Thyroid gland (tissue), 4 donors: ENCODE measurements at regions not wholly inside any gene's neighbourhood (a gene's known extent, or its start where the extent isn't known, plus 50 kb on each side); places are given as distances from the start of the nearest gene placed in this dataset.

Source experiments
- DNase-seq, 2 donors: peaks; one replicate each; pipeline ENCODE4 v3.0.0-alpha.2; 2019
- H3K27ac ChIP-seq, 3 donors: fragments of 200-600 bp; sonication (generic); 1 replicate in 2 of 3; 2 replicates in 1 of 3; pipeline ENCODE4 v1.5.1; 2016 to 2019; ENCODE audit warnings: mild to moderate bottlenecking in 1 of 3, moderate library complexity in 1 of 3
- H3K27me3 ChIP-seq: fragments of 200-600 bp; sonication (generic); one replicate; pipeline ENCODE4 v1.5.1; 2019
- H3K36me3 ChIP-seq, 2 donors: fragments of 200-600 bp; sonication (generic); one replicate each; pipeline ENCODE4 v1.5.1; 2016 to 2019
- H3K4me1 ChIP-seq, 2 donors: fragments of 200-600 bp; sonication (generic); one replicate each; pipeline ENCODE4 v1.5.1; 2017 to 2019
- H3K4me3 ChIP-seq, 3 donors: fragments of 200-600 bp; sonication (generic); replicated peaks in 1 of 3; 1 replicate in 2 of 3; 2 replicates in 1 of 3; pipeline ENCODE4 v1.5.1; 2016; ENCODE audit warnings: mild to moderate bottlenecking in 1 of 3
- H3K9me3 ChIP-seq: fragments of 200-600 bp; sonication (generic); one replicate; pipeline ENCODE4 v1.5.1; 2017
- POLR2A ChIP-seq, 2 donors: fragments of 450-650 bp; IDR thresholded peaks; one replicate each; pipeline ENCODE4 v1.6.1; 2017; ENCODE audit warnings: antibody characterized with exemption in 2 of 2, mild to moderate bottlenecking in 2 of 2, moderate library complexity in 1 of 2
- WGBS, 2 donors: methylation state at CpG; one replicate each; pipeline ENCODE4 v1.1.5; 2017; 5-methylcytosine and 5-hydroxymethylcytosine counted together
- intact Hi-C: fragments of 100-400 bp; cut with DNase I; formaldehyde crosslinking; loops from one replicate; pipeline ENCODE4 v1.15.1; 2023
- TF ChIP-seq, protein P1 (sequence below), 6 experiments: fragments of 200-600 bp in 3 of 6; fragments of 450-650 bp in 3 of 6; sonication (generic) in 3 of 6; IDR thresholded peaks; one replicate each; pipeline ENCODE4 v1.5.1; 2016 to 2019; ENCODE audit warnings: antibody characterized with exemption in 6 of 6, mild to moderate bottlenecking in 2 of 6, inconsistent platforms in 1 of 6, moderate library complexity in 1 of 6

GRCh38 chr15:87563869-87564268, 692.7 kb downstream of the NTRK3 start:
- H3K9me3 ChIP-seq: no peaks in the 10 kb centered on the region
- WGBS, 2 donors: 81 to 83% methylated on average over 2 of the region's 2 CpGs
- H3K27ac ChIP-seq: no peak overlapping the region
- DNase-seq: no peak
- no peaks in the 10 kb centered on the region for H3K36me3 ChIP-seq
- H3K4me1 ChIP-seq: no peaks in the 10 kb centered on the region
- H3K27me3 ChIP-seq: no peaks in the 10 kb centered on the region
- intact Hi-C loops: no loop called here
- TF ChIP-seq, protein P1, sequence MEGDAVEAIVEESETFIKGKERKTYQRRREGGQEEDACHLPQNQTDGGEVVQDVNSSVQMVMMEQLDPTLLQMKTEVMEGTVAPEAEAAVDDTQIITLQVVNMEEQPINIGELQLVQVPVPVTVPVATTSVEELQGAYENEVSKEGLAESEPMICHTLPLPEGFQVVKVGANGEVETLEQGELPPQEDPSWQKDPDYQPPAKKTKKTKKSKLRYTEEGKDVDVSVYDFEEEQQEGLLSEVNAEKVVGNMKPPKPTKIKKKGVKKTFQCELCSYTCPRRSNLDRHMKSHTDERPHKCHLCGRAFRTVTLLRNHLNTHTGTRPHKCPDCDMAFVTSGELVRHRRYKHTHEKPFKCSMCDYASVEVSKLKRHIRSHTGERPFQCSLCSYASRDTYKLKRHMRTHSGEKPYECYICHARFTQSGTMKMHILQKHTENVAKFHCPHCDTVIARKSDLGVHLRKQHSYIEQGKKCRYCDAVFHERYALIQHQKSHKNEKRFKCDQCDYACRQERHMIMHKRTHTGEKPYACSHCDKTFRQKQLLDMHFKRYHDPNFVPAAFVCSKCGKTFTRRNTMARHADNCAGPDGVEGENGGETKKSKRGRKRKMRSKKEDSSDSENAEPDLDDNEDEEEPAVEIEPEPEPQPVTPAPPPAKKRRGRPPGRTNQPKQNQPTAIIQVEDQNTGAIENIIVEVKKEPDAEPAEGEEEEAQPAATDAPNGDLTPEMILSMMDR (IDR thresholded peaks at IDR 0.05): no peak
- no peak for TF ChIP-seq POLR2A (IDR thresholded peaks at IDR 0.05)
- H3K4me3 ChIP-seq: no peak overlapping the region

GRCh38 chr15:87562203-87562602, 694.3 kb downstream of the NTRK3 start:
- H3K27ac ChIP-seq: no peak overlapping the region
- no peak overlapping the region for H3K4me3 ChIP-seq
- 72 to 75% methylated on average over 4 of the region's 4 CpGs for WGBS, 2 donors
- DNase-seq: no peak
- TF ChIP-seq POLR2A (IDR thresholded peaks at IDR 0.05): no peak
- TF ChIP-seq, protein P1 (IDR thresholded peaks at IDR 0.05): no peak
- H3K9me3 ChIP-seq: no peaks in the 10 kb centered on the region
- H3K4me1 ChIP-seq: no peaks in the 10 kb centered on the region
- no peaks in the 10 kb centered on the region for H3K36me3 ChIP-seq
- intact Hi-C loops: no loop called here
- H3K27me3 ChIP-seq: no peaks in the 10 kb centered on the region

DNA sequence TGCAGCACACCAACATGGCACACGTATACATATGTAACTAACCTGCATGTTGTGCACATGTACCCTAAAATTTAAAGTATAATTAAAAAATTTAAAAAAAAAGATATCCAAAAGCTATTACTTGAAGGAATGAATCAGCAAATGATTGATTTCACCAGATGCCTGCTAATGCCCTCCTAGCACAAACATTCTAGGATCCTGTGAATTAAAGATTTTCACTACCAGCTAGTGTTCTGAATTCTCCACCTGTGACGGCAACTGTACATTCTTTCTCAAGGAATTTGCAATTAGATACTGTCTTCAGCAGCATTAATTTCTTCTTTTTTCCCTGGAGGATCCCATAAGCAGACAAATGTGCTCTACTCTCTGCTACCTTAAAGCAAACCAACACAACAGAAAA, 694.9 kb downstream of the NTRK3 start:
- Histone ChIP-seq H3K4me1 (no peaks in the 10 kb centered on the region), H3K9me3 (no peaks in the 10 kb centered on the region), H3K36me3 (no peaks in the 10 kb centered on the region), H3K27me3 (no peaks in the 10 kb centered on the region), H3K4me3 (no peak overlapping the region), H3K27ac (no peak overlapping the region)
- intact Hi-C loops: no loop called here
- 92 to 97% methylated on average over 2 of the region's 2 CpGs for WGBS, 2 donors
- no peak for DNase-seq
- TF ChIP-seq POLR2A (IDR thresholded peaks at IDR 0.05): no peak
- TF ChIP-seq, protein P1 (IDR thresholded peaks at IDR 0.05): no peak

GRCh38 chr15:87557881-87558280, 698.7 kb downstream of the NTRK3 start:
- H3K36me3 ChIP-seq: no peaks in the 10 kb centered on the region
- TF ChIP-seq, protein P1 (IDR thresholded peaks at IDR 0.05): no peak
- TF ChIP-seq POLR2A (IDR thresholded peaks at IDR 0.05): no peak
- no peaks in the 10 kb centered on the region for H3K4me1 ChIP-seq
- H3K4me3 ChIP-seq: no peak overlapping the region
- 42 to 50% methylated on average over 1 of the region's 1 CpG for WGBS, 2 donors
- no peak for DNase-seq
- intact Hi-C loops: no loop called here
- no peak overlapping the region for H3K27ac ChIP-seq
- no peaks in the 10 kb centered on the region for H3K27me3 ChIP-seq
- H3K9me3 ChIP-seq: no peaks in the 10 kb centered on the region

DNA sequence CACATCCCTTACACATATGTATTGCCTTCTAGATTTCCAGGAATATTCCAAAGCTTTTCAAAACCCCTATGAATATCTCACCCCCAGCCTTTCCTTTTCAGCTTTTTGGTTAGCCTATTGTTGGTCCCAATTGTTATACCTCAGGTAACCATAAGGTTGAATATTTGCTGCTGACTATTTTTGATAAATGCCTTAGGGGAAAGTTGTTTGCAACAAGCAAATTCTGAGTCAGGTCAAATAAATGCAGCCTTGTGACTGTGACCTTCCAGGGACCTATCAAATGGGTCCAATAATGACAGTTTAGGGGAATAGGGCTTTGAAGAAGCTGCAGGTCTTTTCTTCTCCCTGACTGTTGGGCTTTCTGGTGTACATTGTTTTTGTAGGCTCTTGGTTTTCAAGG, 699.7 kb downstream of the NTRK3 start:
- intact Hi-C loops: no loop called here
- H3K36me3 ChIP-seq: no peaks in the 10 kb centered on the region
- H3K27me3 ChIP-seq: no peaks in the 10 kb centered on the region
- no peak for DNase-seq
- H3K27ac ChIP-seq: no peak overlapping the region
- no peaks in the 10 kb centered on the region for H3K4me1 ChIP-seq
- H3K4me3 ChIP-seq: no peak overlapping the region
- TF ChIP-seq, protein P1 (IDR thresholded peaks at IDR 0.05): no peak
- TF ChIP-seq POLR2A (IDR thresholded peaks at IDR 0.05): no peak
- no peaks in the 10 kb centered on the region for H3K9me3 ChIP-seq
